ENCODE measurements at regions not wholly inside any gene's neighbourhood (a gene's known extent, or its start where the extent isn't known, plus 50 kb on each side); places are given as distances from the start of the nearest gene placed in this dataset.

- in situ Hi-C loops (cut with HindIII; ENCODE audit: low sequenced_read_pairs), result no loop called here
- no peak for DNase-seq (ENCODE audit: low read depth)
- TF ChIP-seq, protein P1, sequence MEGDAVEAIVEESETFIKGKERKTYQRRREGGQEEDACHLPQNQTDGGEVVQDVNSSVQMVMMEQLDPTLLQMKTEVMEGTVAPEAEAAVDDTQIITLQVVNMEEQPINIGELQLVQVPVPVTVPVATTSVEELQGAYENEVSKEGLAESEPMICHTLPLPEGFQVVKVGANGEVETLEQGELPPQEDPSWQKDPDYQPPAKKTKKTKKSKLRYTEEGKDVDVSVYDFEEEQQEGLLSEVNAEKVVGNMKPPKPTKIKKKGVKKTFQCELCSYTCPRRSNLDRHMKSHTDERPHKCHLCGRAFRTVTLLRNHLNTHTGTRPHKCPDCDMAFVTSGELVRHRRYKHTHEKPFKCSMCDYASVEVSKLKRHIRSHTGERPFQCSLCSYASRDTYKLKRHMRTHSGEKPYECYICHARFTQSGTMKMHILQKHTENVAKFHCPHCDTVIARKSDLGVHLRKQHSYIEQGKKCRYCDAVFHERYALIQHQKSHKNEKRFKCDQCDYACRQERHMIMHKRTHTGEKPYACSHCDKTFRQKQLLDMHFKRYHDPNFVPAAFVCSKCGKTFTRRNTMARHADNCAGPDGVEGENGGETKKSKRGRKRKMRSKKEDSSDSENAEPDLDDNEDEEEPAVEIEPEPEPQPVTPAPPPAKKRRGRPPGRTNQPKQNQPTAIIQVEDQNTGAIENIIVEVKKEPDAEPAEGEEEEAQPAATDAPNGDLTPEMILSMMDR (IDR thresholded peaks at IDR 0.05; ENCODE audit: low read depth, low read length, missing control alignments), result no peak
Measured at GRCh38 chr15:92290359-92290992, 103.2 kb upstream of the ST8SIA2 start.

DNA sequence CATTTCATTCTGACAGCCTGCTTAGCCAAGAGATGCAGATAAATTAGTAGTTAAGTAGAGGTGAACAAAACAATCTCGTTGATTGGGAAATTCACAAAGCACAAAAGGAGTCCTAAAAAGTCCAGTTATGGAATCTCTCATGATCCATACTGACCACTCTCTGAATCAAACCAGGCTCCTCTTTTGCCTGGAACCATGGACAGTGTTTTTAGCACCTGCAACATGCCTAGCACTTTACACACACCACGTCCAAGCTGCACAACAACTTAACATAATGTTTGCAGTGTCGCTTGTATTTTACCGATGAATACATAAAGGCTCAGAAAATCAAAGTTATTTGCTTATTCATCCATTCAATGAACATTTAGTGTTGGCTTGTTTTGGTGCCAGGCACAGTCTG lies 101.8 kb upstream of the ST8SIA2 start:
- in situ Hi-C loops (cut with HindIII; ENCODE audit: low sequenced_read_pairs), result no loop called here
- no peak for DNase-seq (ENCODE audit: low read depth)
- TF ChIP-seq, protein P1 (IDR thresholded peaks at IDR 0.05; ENCODE audit: low read depth, low read length, missing control alignments), result no peak

More at GRCh38 chr15:92290359-92290992, 103.2 kb upstream of the ST8SIA2 start:
- H3K4me3 ChIP-seq (ENCODE audit: low read depth, low read length), result no peak overlapping the region

GRCh38 chr15:92294759-92295158 lies 98.9 kb upstream of the ST8SIA2 start:
- in situ Hi-C loops (cut with HindIII; ENCODE audit: low sequenced_read_pairs), result no loop called here
- no peak overlapping the region for H3K4me3 ChIP-seq (ENCODE audit: low read depth, low read length)
- TF ChIP-seq, protein P1 (IDR thresholded peaks at IDR 0.05; ENCODE audit: low read depth, low read length, missing control alignments), result no peak
- no peak for DNase-seq (ENCODE audit: low read depth)

More for the DNA sequence above, 101.8 kb upstream of the ST8SIA2 start:
- no peak overlapping the region for H3K4me3 ChIP-seq (ENCODE audit: low read depth, low read length)

DNA sequence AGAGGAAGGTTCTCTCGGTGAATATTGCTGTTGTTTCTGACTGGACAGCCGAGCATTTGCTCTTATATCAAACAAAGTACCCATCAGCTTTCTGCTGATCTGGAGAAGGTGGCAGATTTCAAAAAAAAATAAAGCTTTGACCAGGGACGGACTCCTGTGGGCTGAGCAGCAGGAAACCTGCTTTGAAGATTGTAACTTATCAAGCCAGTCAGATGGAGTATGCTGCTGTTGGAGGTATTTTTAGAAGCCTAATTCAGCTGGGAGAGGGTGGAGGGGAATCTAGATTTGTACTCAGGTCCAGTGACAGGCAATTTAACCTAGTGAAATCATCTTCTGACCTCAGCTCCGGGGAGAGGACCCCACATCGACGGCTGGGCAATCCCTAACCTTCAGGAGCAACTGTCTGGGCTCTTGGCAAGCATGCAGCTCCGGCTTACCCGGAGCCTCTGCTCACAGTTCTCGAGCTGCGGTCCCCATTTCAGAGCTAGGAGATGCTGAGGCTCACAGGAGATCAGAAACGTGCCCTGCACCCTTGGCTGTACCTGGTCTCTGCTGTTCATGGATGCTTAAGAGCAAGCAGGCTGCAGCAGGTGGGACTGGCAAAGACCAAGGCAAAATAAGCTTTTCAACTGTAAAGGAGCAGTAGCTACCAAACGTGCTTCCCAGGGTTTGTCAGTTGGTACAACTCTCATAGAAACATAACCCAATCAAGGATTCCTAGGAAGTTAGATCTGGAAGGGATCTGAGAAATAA lies 89.3 kb upstream of the ST8SIA2 start:
- no peak overlapping the region for H3K4me3 ChIP-seq (ENCODE audit: low read depth, low read length)
- DNase-seq (ENCODE audit: low read depth), result no peak
- TF ChIP-seq, protein P1 (IDR thresholded peaks at IDR 0.05; ENCODE audit: low read depth, low read length, missing control alignments), result no peak
- in situ Hi-C loops (cut with HindIII; ENCODE audit: low sequenced_read_pairs), result no loop called here

DNA sequence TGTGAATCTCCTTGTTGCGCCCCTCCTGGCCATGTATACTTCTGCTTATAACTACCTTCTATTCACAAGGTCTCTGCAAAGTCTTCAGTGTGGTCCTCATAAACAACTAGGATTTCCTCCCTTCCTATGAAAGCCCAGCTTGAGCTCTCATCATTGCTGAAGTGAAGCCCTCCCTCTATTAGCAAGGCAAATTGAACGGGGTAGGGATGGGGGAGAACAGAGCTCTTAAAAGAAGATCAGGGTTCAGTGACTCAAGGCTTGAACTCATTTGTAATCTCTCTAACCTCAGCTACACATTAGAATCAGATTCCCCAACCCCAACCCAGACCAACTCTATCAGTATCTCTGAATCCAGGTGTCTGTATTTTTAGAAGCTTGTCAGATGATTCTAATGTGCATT lies 88.3 kb upstream of the ST8SIA2 start:
- no peak for DNase-seq (ENCODE audit: low read depth)
- in situ Hi-C loops (cut with HindIII; ENCODE audit: low sequenced_read_pairs), result no loop called here
- TF ChIP-seq, protein P1 (IDR thresholded peaks at IDR 0.05; ENCODE audit: low read depth, low read length, missing control alignments), result no peak
- no peak overlapping the region for H3K4me3 ChIP-seq (ENCODE audit: low read depth, low read length)

DNA sequence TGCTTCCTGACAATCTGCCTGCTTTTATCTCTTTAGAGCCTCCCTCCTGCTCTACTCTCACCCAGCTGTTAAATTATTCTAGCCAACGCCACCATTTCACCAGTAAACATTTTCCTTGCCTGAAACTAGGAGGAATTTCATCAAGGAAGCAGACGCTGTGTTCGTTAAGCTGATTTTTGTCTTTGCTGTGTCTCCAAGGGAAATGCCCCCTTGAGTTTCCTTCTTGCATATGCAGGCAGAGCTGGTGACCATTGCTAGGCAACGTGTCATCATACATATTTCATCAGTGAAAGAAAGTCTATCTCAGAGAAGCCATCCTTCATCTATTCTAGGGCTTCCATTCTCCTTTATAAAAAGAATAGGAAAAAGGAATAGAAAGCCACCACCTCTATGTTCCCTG lies 87.0 kb upstream of the ST8SIA2 start:
- no peak for DNase-seq (ENCODE audit: low read depth)
- H3K4me3 ChIP-seq (ENCODE audit: low read depth, low read length), result no peak overlapping the region
- TF ChIP-seq, protein P1 (IDR thresholded peaks at IDR 0.05; ENCODE audit: low read depth, low read length, missing control alignments), result peak; percentile 38
- in situ Hi-C loops (cut with HindIII; ENCODE audit: low sequenced_read_pairs), result no loop called here

Measured in astrocyte of the cerebellum (primary cell).